ENCODE measurements at regions not wholly inside any gene's neighbourhood (a gene's known extent, or its start where the extent isn't known, plus 50 kb on each side); places are given as distances from the start of the nearest gene placed in this dataset.

- H3K27ac Mint-ChIP-seq = no peak overlapping the region
- Histone ChIP-seq H3K23me2 (ENCODE audit: insufficient read length, low read depth, low read length, poor library complexity, severe bottlenecking) (no peaks in the 10 kb centered on the region), H2BK15ac (ENCODE audit: low read depth, low read length) (no peak overlapping the region), H2AFZ (ENCODE audit: low read length) (no peak overlapping the region), H3K79me1 (ENCODE audit: insufficient read depth, low read depth, low read length, poor library complexity, severe bottlenecking) (no peaks in the 10 kb centered on the region), H2BK20ac (ENCODE audit: low read depth, low read length, poor library complexity, severe bottlenecking) (no peak overlapping the region), H2BK5ac (ENCODE audit: insufficient read length, low read length) (no peak overlapping the region), H3K14ac (ENCODE audit: insufficient read depth, low read length) (no peak overlapping the region), H3K79me2 (ENCODE audit: insufficient read depth, low read length) (no peaks in the 10 kb centered on the region), H3K4me1 (ENCODE audit: insufficient read depth, low read length) (no peaks in the 10 kb centered on the region), H3K56ac (ENCODE audit: insufficient read length, low read depth, low read length) (no peak overlapping the region), H3T11ph (ENCODE audit: low read length) (no peak overlapping the region), H3K27ac (ENCODE audit: insufficient read length, low read depth, low read length) (no peak overlapping the region), H2AK5ac (ENCODE audit: insufficient read length, low read length) (no peak overlapping the region), H3K4me2 (ENCODE audit: insufficient read depth, insufficient read length, low read length) (no peak overlapping the region), H2BK12ac (ENCODE audit: insufficient read length, low read depth, low read length) (no peak overlapping the region), H3K4ac (ENCODE audit: low read depth, low read length) (no peak overlapping the region), H3K9me3 (ENCODE audit: control insufficient read depth, low read depth, low read length) (no peaks in the 10 kb centered on the region), H4K91ac (ENCODE audit: insufficient read length, low read depth, low read length) (no peak overlapping the region), H4K20me1 (ENCODE audit: control insufficient read depth, insufficient read depth, insufficient read length) (no peaks in the 10 kb centered on the region), H4K8ac (replicated peaks; ENCODE audit: insufficient read length, low read depth, low read length) (no peak overlapping the region), H3K27me3 (ENCODE audit: insufficient read depth, low read length) (no peaks in the 10 kb centered on the region), H2BK120ac (ENCODE audit: low read depth, low read length, poor library complexity, severe bottlenecking) (no peak overlapping the region), H4K5ac (ENCODE audit: insufficient read length, low read depth, low read length) (no peak overlapping the region), H3K9ac (ENCODE audit: extremely low read depth, insufficient read length, low read length) (no peak overlapping the region), H3K23ac (ENCODE audit: insufficient read length, low read depth, low read length) (no peak overlapping the region), H3K18ac (ENCODE audit: insufficient read length, low read depth, low read length) (no peak overlapping the region)
- H3K9me3 Mint-ChIP-seq = peaks cover 57 to 65% of the 10 kb centered on the region in 2 experiments
- H3K4me1 Mint-ChIP-seq = no peaks in the 10 kb centered on the region
- peaks cover 0 to 7% (median 4%) of the 10 kb centered on the region in 3 experiments; a peak in 5 of 7 replicates for H3K36me3 Mint-ChIP-seq (ENCODE audit: insufficient read depth in 1 of 3, low read depth in 3 of 3)
- no peak overlapping the region for H3K4me3 Mint-ChIP-seq
- TF ChIP-seq CTCF (conservative IDR thresholded peaks at IDR 0.05) = no peak; the same call in 2 of the 3 replicates
- H3K27me3 Mint-ChIP-seq (ENCODE audit: low read depth) = no peaks in the 10 kb centered on the region
- DNase-seq = no peak
- no CpG with 5 or more reads among the region's 4 CpGs for whole genome bisulfite sequencing (ENCODE audit: extremely low coverage, insufficient read length, low lambda C conversion rate)
Observed at GRCh38 chrX:67317725-67318124, 226.1 kb upstream of the AR start.

All from H9 (cell line).